Gastroesophageal sphincter (tissue), 3 donors: ENCODE measurements at regions not wholly inside any gene's neighbourhood (a gene's known extent, or its start where the extent isn't known, plus 50 kb on each side); places are given as distances from the start of the nearest gene placed in this dataset.

Experiments used
- CTCF ChIP-seq, 4 experiments: fragments of 200-600 bp in 2 of 4; fragments of 450-650 bp in 2 of 4; sonication (generic) in 1 of 4; IDR thresholded peaks; one replicate each; pipeline ENCODE4 v1.5.1; 2017 to 2019; ENCODE audit warnings: antibody characterized with exemption in 4 of 4, mild to moderate bottlenecking in 2 of 4, moderate library complexity in 2 of 4
- POLR2A ChIP-seq, 2 donors: fragments of 450-650 bp; IDR thresholded peaks; one replicate each; pipeline ENCODE4 v1.6.1; 2017; ENCODE audit warnings: antibody characterized with exemption in 2 of 2, mild to moderate bottlenecking in 2 of 2, moderate library complexity in 1 of 2

- TF ChIP-seq CTCF (IDR thresholded peaks at IDR 0.05) = no peak
- no peak for TF ChIP-seq POLR2A (IDR thresholded peaks at IDR 0.05)
Measured at GRCh38 chr12:74235342-74235741, 302.3 kb upstream of the ATXN7L3B start.
